ENCODE measurements at regions not wholly inside any gene's neighbourhood (a gene's known extent, or its start where the extent isn't known, plus 50 kb on each side); places are given as distances from the start of the nearest gene placed in this dataset.
"Not testable (repeated sequence)": the region's sequence is repeated elsewhere in the genome, so short reads cannot be mapped to it uniquely, and the experiment has no call there.

DNA sequence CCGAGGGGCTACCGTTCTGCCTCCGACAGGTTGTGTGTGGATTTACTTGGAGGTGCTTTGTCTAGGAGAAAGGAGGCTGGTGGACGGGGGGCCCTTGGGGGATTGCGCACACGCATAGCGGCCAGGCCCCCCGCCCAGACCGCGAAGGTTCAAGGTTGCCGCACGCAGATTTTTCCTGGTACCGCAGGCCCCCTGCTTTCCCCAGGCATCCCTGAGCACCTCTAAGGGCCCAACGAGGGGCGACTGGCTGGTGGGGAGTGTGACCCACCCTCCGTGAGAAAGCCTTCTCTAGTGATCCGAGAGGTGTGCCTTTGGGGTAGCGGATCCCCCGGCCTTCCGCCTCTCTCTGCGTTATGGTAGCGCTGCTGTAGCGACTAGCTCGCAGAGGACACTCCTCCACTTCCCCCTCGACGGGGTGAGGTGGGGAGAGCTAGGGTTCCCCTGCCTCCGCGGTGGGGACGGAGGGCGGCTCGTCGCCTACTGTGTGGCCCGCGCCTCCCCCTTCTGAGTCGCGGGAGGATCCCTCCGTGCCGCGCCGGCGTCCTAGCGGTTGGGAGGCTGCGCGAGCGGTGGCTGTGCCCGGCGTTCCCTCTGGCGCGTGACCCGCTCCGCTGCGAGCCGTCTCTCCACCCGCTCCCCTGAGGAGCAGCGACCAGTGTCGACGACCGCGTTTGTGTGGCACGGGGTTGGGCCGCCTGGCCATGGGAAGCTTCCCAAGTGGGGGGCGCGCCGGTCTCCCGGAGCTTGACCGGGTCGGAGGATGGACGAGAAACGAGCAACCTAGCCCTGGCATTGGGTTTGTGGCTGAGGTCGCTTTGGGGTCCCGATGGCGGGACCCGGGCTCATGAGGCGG is 3900.0 kb upstream of the OR11H1 start:
- TF ChIP-seq, protein P1, sequence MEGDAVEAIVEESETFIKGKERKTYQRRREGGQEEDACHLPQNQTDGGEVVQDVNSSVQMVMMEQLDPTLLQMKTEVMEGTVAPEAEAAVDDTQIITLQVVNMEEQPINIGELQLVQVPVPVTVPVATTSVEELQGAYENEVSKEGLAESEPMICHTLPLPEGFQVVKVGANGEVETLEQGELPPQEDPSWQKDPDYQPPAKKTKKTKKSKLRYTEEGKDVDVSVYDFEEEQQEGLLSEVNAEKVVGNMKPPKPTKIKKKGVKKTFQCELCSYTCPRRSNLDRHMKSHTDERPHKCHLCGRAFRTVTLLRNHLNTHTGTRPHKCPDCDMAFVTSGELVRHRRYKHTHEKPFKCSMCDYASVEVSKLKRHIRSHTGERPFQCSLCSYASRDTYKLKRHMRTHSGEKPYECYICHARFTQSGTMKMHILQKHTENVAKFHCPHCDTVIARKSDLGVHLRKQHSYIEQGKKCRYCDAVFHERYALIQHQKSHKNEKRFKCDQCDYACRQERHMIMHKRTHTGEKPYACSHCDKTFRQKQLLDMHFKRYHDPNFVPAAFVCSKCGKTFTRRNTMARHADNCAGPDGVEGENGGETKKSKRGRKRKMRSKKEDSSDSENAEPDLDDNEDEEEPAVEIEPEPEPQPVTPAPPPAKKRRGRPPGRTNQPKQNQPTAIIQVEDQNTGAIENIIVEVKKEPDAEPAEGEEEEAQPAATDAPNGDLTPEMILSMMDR (IDR thresholded peaks at IDR 0.05), result no peak
- TF ChIP-seq POLR2A (IDR thresholded peaks at IDR 0.05; ENCODE audit: low read depth) (no peak), EP300 (IDR thresholded peaks at IDR 0.05) (no peak), POLR2AphosphoS5 (IDR thresholded peaks at IDR 0.05) (no peak)
- no peak overlapping the region for H3K4me3 ChIP-seq
- H3K27ac ChIP-seq (replicated peaks in 1 of 4), result no peak overlapping the region
- H3K36me3 ChIP-seq, result no peaks in the 10 kb centered on the region
- 89% methylated on average over 74 of the region's 74 CpGs for WGBS
- intact Hi-C loops (cut with DNase I), result no loop called here
- H3K4me1 ChIP-seq, result no peaks in the 10 kb centered on the region
- DNase-seq (ENCODE audit: extremely low spot score), result peak; percentile 91
- no peaks in the 10 kb centered on the region for H3K27me3 ChIP-seq
- peaks cover 0 to 56% (median 38%) of the 10 kb centered on the region in 4 donors for H3K9me3 ChIP-seq

DNA sequence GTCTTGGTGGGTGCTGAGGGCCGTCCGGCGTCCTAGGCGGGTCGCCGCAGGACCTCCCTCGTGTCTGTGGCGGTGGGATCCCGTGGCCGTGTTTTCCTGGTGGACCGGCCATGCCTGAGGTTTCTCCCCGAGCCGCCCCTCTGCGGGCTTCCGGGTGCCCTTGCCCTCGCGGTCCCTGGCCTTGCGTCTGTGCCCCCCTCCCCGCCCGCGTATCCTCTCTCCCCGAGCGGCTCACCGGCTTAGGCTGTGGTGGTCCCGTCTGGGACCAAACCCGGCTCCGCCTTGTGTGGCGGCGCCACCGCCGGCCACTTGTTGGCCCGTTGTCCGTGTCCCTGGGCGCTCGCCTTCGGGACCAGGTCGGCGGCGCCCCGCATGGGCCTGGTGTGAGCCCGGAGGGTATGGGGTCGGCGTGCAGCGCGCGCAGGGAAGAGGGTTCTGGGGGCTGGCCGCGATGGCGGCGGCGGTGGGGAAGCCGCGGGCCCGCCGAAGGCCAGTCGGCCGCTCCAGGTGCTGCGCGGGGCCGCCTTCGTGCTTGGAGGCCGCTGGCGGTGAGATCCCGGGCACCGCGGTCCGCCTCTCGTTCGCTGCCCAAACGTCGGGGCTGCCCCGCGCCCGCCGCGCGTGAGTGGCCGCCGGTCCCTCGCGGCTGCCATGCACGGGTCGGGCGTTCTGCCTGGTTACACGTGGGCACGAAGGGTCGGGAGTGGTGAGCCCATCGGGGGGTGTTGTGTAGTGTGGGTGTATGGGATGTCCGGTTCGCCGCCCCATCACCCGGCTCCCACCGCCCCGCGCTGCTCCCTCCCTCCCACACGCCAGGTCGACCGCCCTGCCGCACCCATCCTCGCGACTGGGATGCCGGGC is 3899.1 kb upstream of the OR11H1 start:
- DNase-seq (ENCODE audit: extremely low spot score), result peak; percentile 78
- Histone ChIP-seq H3K4me3 (no peak overlapping the region), H3K4me1 (no peaks in the 10 kb centered on the region), H3K9me3 (peaks cover 0 to 56% (median 37%) of the 10 kb centered on the region in 4 donors), H3K27me3 (no peaks in the 10 kb centered on the region), H3K27ac (replicated peaks in 1 of 4) (no peak overlapping the region), H3K36me3 (no peaks in the 10 kb centered on the region)
- 90% methylated on average over 89 of the region's 102 CpGs for WGBS
- TF ChIP-seq EP300 (IDR thresholded peaks at IDR 0.05) (no peak), POLR2AphosphoS5 (IDR thresholded peaks at IDR 0.05) (no peak), POLR2A (IDR thresholded peaks at IDR 0.05; ENCODE audit: low read depth) (no peak)
- TF ChIP-seq, protein P1 (IDR thresholded peaks at IDR 0.05), result no peak
- intact Hi-C loops (cut with DNase I), result no loop called here

GRCh38 chr22:11629661-11630385 is 3898.2 kb upstream of the OR11H1 start:
- Histone ChIP-seq H3K4me1 (no peaks in the 10 kb centered on the region), H3K36me3 (no peaks in the 10 kb centered on the region), H3K27me3 (no peaks in the 10 kb centered on the region), H3K27ac (replicated peaks in 1 of 4) (no peak overlapping the region), H3K4me3 (no peak overlapping the region), H3K9me3 (peaks cover 0 to 56% (median 37%) of the 10 kb centered on the region in 4 donors)
- TF ChIP-seq POLR2A (IDR thresholded peaks at IDR 0.05; ENCODE audit: low read depth) (no peak), POLR2AphosphoS5 (IDR thresholded peaks at IDR 0.05) (no peak), EP300 (IDR thresholded peaks at IDR 0.05) (no peak)
- TF ChIP-seq, protein P1 (IDR thresholded peaks at IDR 0.05), result no peak
- 90% methylated on average over 35 of the region's 35 CpGs for WGBS
- intact Hi-C loops (cut with DNase I), result no loop called here
- DNase-seq (ENCODE audit: extremely low spot score), result peak; percentile 82

GRCh38 chr22:11630386-11631084 is 3897.5 kb upstream of the OR11H1 start:
- peaks cover 0 to 56% (median 36%) of the 10 kb centered on the region in 4 donors for H3K9me3 ChIP-seq
- H3K27me3 ChIP-seq; H3K27ac ChIP-seq (replicated peaks in 1 of 4); H3K36me3 ChIP-seq; H3K4me3 ChIP-seq; H3K4me1 ChIP-seq; intact Hi-C loops (cut with DNase I): not testable (repeated sequence)
- WGBS, result 86% methylated on average over 34 of the region's 34 CpGs
- DNase-seq (ENCODE audit: extremely low spot score), result peak; percentile 89

Data from esophagus muscularis mucosa (tissue), 4 donors.